ENCODE measurements at regions not wholly inside any gene's neighbourhood (a gene's known extent, or its start where the extent isn't known, plus 50 kb on each side); places are given as distances from the start of the nearest gene placed in this dataset.
A peak's percentile ranks its signal among the peaks of the same experiment; 100 is the strongest.

DNA sequence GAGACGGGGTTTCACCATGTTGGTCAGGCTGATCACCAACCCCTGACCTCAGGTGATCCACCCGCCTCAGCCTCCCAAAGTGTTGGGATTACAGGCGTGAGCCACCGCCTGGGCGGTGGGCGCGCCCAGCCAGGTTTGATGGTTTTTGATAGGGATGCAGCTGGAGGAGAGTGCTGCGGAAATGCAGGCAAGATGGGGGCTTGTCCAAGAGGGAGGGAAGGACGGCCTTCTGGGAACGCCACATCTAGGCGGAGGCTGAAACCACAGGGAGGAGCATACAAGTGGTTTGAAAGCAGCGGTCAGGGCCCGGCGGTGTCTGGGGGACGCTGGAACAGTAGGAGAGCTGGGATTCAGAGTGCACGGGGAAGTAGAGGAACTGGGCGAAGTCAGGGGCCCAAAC is 134.6 kb downstream of the VRK1 start:
- no peak for ATAC-seq

DNA sequence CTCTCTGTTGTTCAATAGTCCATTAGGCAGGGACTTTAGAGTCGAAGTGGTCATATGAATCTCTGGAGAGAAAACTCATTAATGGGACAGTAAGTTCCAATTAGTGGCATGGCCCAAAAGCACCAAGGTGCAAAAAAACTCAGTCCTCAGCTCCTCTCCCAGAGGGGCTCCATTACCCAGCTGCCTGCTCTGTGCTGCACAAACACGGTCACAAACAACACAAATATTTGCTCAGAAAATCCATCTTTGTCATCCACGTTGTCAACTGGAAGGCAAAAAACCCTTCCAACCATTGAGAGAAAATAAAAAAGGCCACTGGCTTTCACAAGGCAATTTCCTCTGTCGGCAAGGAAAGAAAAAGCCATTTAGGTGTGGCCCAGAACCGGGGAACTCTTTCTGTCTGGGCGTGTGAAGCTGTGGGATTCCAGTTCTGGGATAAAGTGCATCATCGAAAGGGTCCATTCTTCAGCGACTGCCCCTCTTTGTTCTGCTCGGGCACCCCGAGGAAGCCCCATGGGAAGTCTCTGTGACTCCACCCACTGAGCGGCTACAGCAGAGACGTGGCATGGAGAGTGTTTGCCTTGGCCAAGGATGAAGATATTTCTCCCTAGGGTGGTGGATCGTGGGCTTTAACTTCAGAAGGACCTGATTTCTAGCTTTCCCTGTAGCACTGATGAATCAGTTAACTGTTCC is 137.6 kb downstream of the VRK1 start:
- ATAC-seq = no peak

DNA sequence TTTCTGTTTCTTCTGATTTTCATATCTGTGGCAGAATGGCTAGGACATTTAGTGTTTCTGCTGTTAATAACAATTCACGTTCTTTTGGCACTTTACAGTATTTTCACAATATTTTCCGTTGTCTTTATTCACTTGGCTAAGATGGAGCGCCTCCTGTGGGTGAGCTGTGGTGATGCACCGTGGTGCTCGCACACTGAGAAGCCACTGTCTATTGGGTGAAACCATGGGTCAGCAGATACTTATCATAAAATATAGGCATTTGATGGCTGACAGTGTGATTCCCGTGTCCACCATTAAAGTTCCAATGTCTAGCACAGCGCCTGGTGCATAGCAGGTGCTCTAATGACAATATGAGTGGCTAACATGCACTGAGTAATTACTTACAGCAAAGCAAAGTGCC is 141.8 kb downstream of the VRK1 start:
- no peak for ATAC-seq

DNA sequence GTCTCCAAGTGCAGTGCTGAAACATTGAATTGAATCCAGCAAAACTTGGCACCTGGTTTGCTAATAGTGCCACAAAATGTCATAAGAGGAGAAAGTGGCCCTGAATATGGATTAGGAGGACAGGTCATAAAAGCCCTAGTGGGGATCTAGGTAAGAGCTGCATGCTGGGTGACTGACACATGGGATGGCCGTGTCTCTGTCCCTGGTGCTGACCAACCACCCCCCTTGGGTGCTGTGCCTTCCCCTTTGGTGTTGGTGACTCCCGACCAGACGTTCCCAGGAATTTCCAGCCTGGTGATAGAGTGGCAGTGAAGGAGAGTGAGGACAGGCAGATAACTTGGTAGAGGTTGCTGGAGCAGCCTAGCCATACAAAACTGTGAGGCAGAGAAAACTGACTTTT is 142.8 kb downstream of the VRK1 start:
- no peak for ATAC-seq

DNA sequence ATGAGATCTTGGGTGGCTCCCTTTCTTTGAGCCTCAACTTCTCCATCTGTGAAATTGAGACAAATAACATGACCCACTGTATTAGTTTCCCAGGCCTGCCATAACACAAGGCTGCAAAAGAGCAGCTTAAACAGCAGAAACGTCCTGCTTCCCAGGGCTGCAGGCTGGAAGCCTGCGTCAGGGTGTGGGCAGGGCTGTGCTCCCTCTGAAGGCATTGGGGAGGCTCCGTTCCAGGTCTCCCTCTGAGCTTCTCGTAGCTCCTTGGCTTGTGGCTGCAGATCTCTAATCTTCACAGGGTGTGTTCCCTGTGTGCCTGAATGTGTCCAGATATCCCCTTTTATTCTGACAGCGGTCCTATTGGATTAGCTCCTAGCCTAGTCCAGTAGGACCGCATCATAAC is 147.1 kb downstream of the VRK1 start:
- ATAC-seq = no peak

DNA sequence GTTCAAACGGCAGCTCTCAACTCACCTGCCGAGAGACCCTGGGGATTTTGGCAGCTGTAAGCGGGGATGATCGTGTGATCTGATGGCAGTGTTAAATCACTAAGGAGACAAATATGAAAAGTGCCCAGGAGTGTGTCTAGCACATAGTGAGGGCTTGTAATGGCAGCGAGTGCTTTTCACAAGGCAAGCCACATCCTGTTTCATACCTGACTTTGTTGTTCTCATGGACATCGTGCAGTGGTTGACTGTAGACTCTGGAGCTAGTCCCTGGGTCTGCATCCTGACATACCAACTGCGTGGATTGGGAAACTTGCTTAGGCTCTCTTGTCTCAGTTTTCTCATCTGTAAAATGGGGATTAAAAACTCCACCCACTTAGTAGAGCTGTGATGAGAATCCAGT is 148.5 kb downstream of the VRK1 start:
- ATAC-seq = no peak

DNA sequence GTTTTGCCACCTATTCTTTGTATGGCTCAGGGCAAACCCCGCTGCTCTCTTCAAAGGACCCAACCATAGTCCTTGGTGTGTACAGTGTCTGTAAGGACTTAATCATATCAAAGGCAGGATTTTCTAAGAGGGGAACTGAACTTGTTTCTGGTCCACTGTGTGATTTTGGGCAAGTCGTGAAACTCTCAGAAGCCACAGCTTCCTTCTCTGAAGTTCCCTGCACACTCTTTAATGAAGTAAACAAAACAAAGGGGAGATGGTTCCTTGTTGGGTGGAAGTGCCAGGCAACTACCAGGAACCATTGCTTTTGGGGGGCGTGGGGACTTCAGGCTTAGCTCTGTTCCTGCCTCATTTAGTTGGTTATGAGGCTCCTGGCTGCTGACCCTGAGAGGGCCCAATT is 152.4 kb downstream of the VRK1 start:
- ATAC-seq = no peak

DNA sequence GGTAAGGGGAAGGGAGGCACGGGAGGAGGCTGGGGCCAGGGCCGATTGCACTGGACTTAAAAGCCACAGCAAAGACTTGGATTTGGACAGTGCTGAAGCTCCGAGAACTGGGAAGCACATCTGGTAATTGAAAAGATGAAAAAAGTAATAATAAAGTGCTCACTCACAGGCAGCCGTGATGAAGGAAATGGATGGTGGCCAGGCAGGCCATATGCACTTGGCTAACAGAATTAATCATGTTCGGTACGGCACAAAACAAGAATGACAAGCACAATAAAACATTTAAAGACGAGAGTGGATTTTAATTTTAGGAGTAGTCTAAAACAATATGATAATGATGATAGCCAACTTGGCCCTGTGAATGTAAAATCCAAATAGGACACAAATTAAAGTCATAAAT is 154.3 kb downstream of the VRK1 start:
- no peak for ATAC-seq

DNA sequence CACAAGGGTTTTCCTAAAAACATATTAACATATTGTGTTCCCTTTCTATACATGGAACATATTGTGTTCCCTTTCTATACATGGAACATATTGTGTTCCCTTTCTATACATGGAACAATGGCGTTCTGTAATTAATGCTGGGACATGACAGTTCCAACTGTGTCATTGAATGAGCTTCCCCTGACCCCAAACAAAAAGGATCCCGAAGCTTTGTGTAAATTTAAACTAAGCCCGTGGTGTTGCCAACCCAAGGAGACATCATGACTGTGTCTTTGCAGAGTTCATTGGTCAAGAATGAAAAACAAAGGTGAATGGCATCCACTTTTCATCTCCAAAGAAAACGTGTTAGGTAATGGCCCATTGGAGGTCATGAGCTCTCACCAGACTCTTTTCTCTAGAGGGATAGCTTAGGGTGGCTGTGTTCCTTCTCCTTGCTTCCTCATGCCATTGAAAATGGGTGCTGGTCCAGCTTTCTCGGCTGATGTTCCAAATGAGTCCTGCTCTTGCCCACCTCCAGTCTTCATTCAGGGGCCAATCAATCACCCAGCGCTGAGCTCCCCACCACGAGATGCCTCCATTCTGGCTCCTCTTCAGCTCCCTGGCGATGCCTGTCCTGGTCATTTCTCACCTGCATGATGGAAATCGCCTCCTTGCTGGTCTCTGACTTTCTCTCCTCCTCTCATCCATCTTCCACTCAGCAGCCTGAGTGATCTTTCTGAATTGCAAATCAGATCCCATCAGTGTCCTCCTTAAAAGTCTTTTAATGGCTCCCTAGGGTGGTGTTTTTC is 156.1 kb downstream of the VRK1 start:
- no peak for ATAC-seq

DNA sequence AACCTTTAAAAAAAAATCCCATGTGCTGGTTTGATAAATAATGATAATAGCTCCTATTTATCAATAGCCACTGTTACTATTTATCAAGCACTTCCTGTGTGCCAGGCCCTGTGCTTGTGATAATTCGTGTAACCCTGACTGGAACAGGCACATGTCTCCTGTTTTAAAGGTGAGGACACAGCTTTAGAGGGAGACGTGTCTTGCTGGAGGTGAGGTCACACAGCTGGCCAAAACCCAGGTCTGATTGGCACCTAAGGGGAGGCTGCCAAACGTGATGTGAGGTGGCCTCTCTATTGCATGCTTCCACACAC is 156.6 kb downstream of the VRK1 start:
- no peak for ATAC-seq

DNA sequence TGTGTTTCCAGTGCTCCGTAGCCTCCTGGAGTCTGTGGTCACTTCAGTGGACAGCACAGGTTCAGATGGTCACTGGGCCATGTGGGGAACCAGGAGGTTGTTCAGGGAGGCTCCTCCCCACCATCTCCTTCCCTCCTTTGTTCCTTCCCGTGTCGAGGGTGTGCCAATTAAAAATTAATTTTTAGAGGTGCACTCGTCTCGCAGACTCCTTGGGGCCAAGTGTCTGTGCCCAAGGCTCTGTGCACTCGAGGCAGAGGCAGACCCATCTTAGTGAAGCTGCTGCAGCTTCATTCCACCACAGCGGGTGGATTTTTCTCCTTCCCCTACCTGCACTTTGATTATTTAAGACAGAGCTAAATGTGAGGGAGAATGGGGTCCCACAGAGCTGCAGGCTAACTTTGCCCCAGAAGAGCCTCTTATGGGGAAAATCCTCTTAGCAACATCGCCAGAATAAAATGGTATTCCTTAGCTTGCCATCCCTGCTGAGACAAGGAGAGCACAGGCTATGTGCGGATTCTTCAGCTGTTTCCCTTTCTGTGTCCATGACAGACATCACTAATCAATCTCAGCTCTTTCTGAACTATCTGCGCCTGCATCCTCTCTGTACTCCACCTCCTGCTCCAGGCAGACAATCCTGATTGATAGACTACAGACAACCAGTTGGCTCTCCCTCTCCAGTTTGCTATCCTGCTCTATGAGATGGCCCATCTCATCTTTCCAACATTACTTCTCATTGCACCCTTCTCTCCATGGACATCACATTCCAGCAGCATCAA is 159.5 kb downstream of the VRK1 start:
- no peak for ATAC-seq

DNA sequence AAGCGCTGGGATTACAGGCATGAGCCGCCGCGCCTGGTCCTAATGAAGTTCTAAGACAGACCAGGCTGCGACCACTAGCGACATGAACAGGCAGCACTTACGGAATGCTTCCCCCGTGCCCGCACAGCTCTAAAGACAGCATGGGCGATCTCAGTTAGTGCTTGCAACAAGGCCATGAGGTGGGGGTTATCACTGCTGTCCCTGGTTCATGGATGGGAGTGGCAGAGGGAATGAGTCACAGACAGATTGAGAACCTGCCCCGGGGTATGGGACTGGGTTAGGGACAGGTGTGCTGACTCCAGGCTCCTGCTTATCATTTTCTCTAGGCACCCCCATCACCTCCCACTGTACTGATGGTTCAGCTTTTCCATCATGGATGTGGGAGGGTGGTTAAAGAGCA is 160.9 kb downstream of the VRK1 start:
- no peak for ATAC-seq

DNA sequence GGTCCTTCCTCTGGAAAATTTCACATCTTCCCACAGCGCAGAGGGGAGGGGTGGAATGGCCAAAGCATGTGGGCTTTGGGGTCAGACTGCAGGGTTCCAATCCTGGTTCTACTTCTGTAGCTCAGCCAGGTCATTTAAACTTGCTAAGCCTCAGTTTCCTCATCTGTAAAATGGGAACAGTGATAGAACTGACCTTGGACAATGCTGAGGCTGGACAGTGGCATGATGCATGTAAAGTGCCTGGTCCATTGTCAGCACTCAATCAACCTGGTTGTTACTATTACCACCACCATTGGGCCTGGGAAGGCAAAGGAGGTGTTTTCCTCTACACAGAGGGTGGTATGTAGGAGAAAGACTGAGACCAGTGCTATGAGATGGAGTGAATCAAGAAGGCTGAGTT is 162.8 kb downstream of the VRK1 start:
- no peak for ATAC-seq

DNA sequence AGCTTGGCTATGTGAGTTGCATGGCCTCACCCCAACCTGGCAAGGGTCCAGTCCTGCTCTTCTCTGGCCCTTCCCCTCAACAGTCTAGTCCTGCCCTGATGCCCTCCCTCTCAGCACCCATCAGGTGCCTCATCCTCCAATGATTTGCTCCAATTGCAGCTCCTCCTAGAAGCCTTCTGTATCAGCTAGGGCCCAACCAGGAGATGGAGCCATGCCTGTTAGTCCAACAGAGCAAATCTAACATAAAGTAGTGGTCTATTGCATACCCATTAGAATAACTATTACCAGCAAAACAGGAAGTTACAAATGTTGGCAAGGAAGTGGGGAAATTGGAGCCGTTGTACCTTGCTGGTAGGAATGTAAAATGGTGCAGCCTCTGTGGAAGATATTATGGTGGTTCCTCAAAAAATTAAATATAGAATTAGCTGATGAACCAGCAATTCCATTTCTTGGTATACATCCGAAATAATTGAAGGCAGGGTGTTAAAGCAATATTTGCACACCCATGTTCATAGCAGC is 163.5 kb downstream of the VRK1 start:
- no peak for ATAC-seq

DNA sequence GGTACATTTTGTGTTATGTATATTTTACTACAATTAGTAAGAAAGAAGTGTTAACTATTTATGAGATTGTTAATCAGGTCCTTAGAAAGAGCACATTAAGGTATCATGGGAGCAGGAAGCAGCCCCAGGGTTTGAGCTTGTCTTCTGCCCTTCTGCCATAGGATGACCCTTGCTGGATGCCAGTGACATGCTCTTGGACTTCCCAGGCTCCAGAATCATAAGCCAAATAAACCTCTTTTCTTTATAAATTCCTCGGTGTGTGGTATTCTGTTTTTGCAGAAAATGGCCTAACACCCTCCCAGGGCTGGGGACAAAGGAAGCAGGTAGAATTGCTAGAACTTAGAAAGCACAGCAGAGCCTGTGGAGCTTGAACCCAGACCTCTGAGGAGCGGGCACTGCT is 164.7 kb downstream of the VRK1 start:
- no peak for ATAC-seq

DNA sequence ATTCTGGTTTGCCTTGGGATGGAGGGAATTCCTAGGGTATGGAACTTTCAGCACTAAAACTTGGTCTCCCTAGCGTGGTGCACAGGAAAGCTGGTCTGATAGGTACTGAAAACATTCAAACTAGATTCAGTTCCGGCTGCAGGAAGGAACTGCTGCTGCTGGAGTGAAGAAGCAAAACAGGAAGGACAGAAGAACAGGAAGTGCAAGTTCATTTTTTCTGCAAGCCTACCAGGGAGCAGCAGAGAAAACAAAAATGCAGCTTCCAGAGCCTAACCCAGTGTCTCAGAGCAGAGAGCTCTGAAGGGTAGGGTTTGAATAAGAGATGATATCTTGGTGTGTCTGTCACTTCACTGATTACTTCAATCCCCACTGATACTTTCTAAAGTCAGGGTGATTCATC is 165.2 kb downstream of the VRK1 start:
- peak; percentile 41 for ATAC-seq

DNA sequence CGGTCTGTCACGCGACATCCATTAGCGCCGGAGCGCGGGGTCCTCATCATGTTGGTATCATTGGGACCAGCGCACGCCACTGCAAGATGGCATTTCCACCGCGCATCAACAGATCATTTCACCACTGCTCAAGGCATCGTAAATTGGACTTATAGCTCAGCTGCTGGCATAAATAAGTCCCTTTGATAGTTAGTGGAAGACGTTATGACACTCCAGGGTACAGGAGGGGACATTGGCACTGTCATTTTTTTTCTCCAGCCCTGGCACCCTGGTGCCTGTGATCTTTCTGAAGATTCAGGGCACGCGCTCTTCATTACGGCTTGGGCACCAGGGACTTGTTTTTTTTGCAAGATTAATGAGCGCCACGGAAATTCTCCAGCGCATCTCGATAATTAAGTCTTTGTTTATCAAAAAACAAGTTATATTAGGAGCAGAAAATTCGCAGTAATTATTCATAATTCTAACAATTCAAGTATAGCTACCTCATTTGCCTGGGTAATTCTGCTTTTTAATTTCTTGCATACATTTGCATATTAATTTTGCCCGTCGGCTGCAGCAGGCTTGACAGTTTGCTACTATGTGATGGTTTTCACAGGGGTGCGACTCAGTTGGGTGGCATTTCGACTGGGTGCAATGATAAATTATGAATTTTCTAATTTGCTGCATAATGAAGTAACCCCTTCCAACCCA is 167.7 kb downstream of the VRK1 start:
- ATAC-seq = no peak

DNA sequence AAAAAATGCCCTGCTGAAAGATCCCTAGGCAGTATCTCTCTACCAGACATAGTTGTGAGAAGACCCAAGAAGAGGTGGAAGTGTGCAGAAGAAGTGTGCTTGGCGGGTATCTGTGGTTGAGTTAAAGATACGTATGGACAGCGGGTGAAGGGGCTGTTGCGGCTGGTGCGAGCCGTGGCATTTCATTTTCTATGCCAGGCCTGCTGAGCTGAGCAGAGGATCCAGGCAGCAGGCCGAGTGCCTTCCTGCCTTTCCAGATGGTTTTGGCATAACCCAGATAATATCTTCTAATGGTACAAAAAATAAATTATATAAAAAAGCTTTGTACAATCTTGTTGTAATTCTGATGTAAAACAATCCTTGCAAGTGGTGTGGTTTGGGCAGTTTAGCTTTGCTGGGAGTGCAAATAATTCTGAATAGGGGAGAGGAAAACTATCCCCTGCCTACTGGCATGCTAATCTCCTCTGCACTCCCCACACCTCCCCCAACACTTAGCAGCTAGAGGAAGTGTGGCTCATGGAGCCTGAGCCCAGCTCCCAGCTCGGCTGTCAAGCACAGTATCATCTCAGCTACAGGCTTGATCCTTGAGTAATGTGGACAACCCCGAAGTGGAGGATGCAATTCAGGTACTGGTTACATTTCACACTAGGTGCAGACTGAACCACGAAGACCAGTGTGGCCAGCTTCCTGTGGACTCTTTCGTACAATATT is 168.9 kb downstream of the VRK1 start:
- no peak for ATAC-seq

DNA sequence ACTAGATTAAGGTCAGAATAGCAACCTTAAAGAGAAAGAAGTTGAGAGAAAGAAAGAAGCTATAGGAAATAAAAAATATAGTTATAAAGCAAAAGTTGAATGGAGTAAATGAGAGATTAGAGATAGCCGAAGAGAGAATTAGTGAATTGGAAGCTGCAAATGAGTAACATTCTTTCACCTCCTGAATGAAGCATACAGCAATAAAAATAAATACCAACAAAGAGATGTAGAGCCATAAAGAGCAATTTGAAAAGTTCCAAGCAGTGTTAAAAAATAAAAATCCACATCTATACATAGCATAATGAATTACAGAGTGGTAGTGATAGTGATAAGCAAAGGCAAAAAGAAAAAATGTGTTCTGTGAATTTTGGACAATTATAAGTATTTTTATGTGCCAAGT is 177.9 kb downstream of the VRK1 start:
- no peak for ATAC-seq

DNA sequence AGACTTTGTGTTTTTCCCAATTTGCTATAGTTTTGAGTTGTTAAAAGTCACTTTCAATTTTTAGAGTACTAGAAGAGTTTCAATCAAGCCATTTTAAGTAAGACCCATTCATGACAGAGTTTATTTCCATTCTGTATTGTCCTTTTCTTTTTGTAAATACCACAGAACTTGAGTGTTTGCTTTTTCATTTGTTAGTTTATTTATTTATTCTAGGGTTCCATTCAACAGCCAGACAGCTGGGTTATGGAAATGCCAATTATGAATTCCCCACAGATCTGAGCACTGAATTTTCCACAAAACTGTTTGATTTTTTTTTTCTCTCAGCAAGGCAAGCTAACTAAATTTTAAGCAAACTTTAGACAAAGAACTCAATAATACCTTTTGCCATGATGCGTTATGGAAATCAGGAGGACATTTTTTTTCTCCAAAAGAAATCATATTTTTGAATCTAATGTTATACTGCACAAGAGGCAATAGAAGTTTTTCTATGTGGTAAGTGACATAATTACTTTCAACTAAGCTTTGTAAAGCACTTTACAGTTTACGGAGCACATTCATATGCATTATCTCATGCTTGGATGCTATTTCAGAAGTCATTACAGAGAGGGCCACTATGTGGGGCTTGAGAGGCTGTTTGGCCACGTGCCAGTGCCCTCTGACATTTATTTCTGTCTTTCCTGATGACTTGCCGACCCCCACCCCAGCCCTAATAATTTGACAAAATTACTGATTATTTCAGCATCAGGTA is 181.5 kb downstream of the VRK1 start:
- ATAC-seq = no peak

DNA sequence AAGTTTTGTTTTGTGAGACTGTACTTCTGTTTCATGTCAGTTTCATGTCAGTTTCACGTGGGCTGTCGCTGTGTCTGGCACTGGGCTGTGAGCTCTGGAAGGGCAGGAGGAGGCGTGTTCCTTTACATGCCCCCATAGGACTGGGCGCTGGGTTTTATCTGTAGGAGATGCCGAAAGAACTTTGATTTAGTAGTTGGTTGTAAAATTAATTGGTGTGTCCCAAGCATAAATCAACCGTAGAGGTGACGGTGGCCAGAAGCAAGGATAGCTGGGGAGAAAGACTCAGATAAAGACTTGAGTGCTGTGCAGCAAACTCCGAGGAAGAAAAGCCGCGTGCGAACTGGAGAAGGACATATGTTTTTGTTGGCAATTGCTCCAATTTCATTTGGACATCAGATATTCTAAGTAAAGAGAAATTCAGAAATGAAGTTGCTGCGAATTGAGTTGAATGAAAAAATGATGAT is 182.5 kb downstream of the VRK1 start:
- ATAC-seq = no peak

DNA sequence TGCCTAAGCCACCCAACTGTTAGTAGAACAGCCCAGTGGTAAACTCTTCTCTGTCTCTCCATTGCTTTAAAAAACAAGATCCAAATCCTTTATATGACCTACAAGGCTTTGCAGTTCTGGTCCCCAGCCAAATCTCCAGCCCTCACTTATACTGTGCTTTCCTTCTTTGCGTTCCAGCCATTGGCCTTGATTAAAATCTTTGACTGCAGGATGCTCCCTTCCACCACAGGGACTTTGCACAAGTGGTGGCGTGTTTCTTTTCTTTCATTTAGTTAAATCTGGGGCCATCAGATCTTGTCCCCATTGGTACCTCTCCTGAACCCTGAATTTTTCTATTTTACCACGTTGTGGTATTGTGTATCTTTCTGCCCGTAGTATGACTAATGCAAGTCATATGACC is 183.7 kb downstream of the VRK1 start:
- ATAC-seq = no peak
